ENCODE measurements at regions not wholly inside any gene's neighbourhood (a gene's known extent, or its start where the extent isn't known, plus 50 kb on each side); places are given as distances from the start of the nearest gene placed in this dataset.

- TF ChIP-seq MAFF (IDR thresholded peaks at IDR 0.05; ENCODE audit: low read depth, low read length), result no peak
- no peak for TF ChIP-seq CEBPG (CRISPR knock-in tag; IDR thresholded peaks at IDR 0.05)
Observed at GRCh38 chr21:35909456-35910223, 150.7 kb downstream of the SETD4 start.

All from HepG2 (cell line).